ENCODE measurements at regions not wholly inside any gene's neighbourhood (a gene's known extent, or its start where the extent isn't known, plus 50 kb on each side); places are given as distances from the start of the nearest gene placed in this dataset.

- Mint-ChIP-seq H3K4me3 (no peak overlapping the region), H3K27ac (no peak overlapping the region), H3K36me3 (ENCODE audit: low read depth) (no peaks in the 10 kb centered on the region), H3K4me1 (peaks cover 35% of the 10 kb centered on the region), H3K9me3 (no peaks in the 10 kb centered on the region), H3K27me3 (ENCODE audit: insufficient read depth, low read depth, poor library complexity) (peaks cover 9% of the 10 kb centered on the region)
- Histone ChIP-seq H4K20me1 (replicated peaks; ENCODE audit: insufficient read depth) (no peaks in the 10 kb centered on the region), H3K36me3 (ENCODE audit: insufficient read depth) (no peaks in the 10 kb centered on the region), H3K4me2 (no peak overlapping the region), H3K9me2 (ENCODE audit: insufficient read depth) (no peaks in the 10 kb centered on the region), H3K27ac (ENCODE audit: low read depth) (no peak overlapping the region), H3F3A (replicated peaks; ENCODE audit: low read depth) (no peaks in the 10 kb centered on the region), H2AFZ (no peak overlapping the region), H3K79me2 (replicated peaks; ENCODE audit: insufficient read depth) (no peaks in the 10 kb centered on the region), H3K27me3 (ENCODE audit: insufficient read depth) (no peaks in the 10 kb centered on the region), H3K4me3 (no peak overlapping the region), H3K4me1 (ENCODE audit: insufficient read depth) (peaks cover 12% of the 10 kb centered on the region)
- no peak for ATAC-seq
- TF ChIP-seq POLR2AphosphoS5 (IDR thresholded peaks at IDR 0.05; ENCODE audit: low read depth): no peak
- TF ChIP-seq CTCF (conservative IDR thresholded peaks at IDR 0.05; ENCODE audit: low read depth in 2 of 2): no peak
- no peak for TF ChIP-seq ZNF462 (CRISPR knock-in tag; IDR thresholded peaks at IDR 0.05)
- no peak for TF ChIP-seq NANOG (IDR thresholded peaks at IDR 0.05; ENCODE audit: borderline replicate concordance)
- no peak for TF ChIP-seq REST (IDR thresholded peaks at IDR 0.05; ENCODE audit: unreplicated experiment)
- no peak for TF ChIP-seq STAT1 (IDR thresholded peaks at IDR 0.05; ENCODE audit: unreplicated experiment)
- no peak for TF ChIP-seq ZNF114 (CRISPR knock-in tag; IDR thresholded peaks at IDR 0.05)
- TF ChIP-seq CREB1 (CRISPR knock-in tag; IDR thresholded peaks at IDR 0.05; ENCODE audit: low read depth): no peak
- TF ChIP-seq ZNF331 (CRISPR knock-in tag; IDR thresholded peaks at IDR 0.05; ENCODE audit: low read depth): no peak
- no peak for TF ChIP-seq JUNB (IDR thresholded peaks at IDR 0.05; ENCODE audit: unreplicated experiment)
- no peak for TF ChIP-seq EZH2 (IDR thresholded peaks at IDR 0.05; ENCODE audit: low read depth, unreplicated experiment)
- no peak for TF ChIP-seq EZH2phosphoT487 (IDR thresholded peaks at IDR 0.05; ENCODE audit: unreplicated experiment)
- DNase-seq (ENCODE audit: low spot score): no peak
Measured at GRCh38 chr2:43131890-43132682, 94.3 kb downstream of the ZFP36L2 start.

Measured in GM23338 (cell line).